ENCODE measurements at regions not wholly inside any gene's neighbourhood (a gene's known extent, or its start where the extent isn't known, plus 50 kb on each side); places are given as distances from the start of the nearest gene placed in this dataset.

DNA sequence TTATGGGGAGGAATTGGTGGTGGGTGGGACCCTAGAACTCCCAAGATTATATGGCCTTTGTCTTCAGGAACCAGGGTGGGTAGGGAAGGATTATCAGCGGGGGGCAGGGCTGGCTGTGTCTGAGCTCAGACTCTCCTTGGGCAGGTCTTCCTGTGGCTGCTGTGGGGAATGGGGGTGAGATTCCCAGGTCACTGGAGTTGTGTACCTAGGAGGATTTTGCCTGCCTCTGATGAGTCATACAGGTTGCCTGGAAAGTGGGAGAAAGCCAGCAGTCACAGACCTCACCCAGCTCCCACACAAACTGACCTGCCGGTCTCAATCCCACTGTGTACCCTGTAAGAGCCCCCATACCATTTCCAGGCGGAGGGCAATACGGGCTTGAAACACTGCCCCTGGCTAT is 209.9 kb upstream of the CNTN3 start:
- Histone ChIP-seq H3K4me3 (IDR thresholded peaks at IDR 0.05; ENCODE audit: insufficient read depth, low read depth, low read length) (no peak overlapping the region), H4K20me1 (ENCODE audit: insufficient read depth) (no peaks in the 10 kb centered on the region), H2AFZ (ENCODE audit: low read depth) (no peak overlapping the region), H3K27ac (no peak overlapping the region), H3K27me3 (ENCODE audit: insufficient read depth, low read depth) (no peaks in the 10 kb centered on the region), H3K9ac (no peak overlapping the region), H3K36me3 (ENCODE audit: insufficient read depth) (no peaks in the 10 kb centered on the region), H3K79me2 (ENCODE audit: insufficient read depth, low read depth) (no peaks in the 10 kb centered on the region), H3K4me1 (ENCODE audit: low read depth, poor library complexity, severe bottlenecking) (no peaks in the 10 kb centered on the region), H3K4me2 (no peak overlapping the region)
- TF ChIP-seq, protein P1, sequence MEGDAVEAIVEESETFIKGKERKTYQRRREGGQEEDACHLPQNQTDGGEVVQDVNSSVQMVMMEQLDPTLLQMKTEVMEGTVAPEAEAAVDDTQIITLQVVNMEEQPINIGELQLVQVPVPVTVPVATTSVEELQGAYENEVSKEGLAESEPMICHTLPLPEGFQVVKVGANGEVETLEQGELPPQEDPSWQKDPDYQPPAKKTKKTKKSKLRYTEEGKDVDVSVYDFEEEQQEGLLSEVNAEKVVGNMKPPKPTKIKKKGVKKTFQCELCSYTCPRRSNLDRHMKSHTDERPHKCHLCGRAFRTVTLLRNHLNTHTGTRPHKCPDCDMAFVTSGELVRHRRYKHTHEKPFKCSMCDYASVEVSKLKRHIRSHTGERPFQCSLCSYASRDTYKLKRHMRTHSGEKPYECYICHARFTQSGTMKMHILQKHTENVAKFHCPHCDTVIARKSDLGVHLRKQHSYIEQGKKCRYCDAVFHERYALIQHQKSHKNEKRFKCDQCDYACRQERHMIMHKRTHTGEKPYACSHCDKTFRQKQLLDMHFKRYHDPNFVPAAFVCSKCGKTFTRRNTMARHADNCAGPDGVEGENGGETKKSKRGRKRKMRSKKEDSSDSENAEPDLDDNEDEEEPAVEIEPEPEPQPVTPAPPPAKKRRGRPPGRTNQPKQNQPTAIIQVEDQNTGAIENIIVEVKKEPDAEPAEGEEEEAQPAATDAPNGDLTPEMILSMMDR (conservative IDR thresholded peaks at IDR 0.05; ENCODE audit: low read depth, low read length) = no peak

DNA sequence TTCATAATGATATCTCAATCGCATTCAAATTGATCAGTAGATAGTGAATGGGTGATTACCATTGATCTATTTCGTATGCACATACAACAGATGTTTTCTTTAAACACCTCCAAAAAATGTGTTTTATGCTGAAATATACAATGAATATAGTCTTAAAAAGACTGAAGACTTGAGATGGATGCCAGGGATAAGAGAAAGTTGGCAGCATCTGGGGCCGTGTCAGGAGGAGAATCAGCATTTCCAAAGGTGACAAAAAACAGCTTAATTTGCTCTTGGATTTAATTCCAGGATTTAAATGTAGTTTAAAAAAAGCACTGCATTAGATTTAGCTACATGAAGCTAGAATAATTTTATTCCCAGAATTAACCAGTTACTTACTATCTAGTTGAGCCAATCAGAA is 199.7 kb upstream of the CNTN3 start:
- no peak overlapping the region for H3K4me2 ChIP-seq
- no peak overlapping the region for H3K9ac ChIP-seq
- H3K27me3 ChIP-seq (ENCODE audit: insufficient read depth, low read depth) = no peaks in the 10 kb centered on the region
- no peak overlapping the region for H2AFZ ChIP-seq (ENCODE audit: low read depth)
- H3K4me1 ChIP-seq (ENCODE audit: low read depth, poor library complexity, severe bottlenecking) = no peaks in the 10 kb centered on the region
- H3K4me3 ChIP-seq (IDR thresholded peaks at IDR 0.05; ENCODE audit: insufficient read depth, low read depth, low read length) = no peak overlapping the region
- H3K79me2 ChIP-seq (ENCODE audit: insufficient read depth, low read depth) = no peaks in the 10 kb centered on the region
- H3K36me3 ChIP-seq (ENCODE audit: insufficient read depth) = no peaks in the 10 kb centered on the region
- H4K20me1 ChIP-seq (ENCODE audit: insufficient read depth) = no peaks in the 10 kb centered on the region
- no peak overlapping the region for H3K27ac ChIP-seq
- TF ChIP-seq, protein P1 (conservative IDR thresholded peaks at IDR 0.05; ENCODE audit: low read depth, low read length) = no peak

DNA sequence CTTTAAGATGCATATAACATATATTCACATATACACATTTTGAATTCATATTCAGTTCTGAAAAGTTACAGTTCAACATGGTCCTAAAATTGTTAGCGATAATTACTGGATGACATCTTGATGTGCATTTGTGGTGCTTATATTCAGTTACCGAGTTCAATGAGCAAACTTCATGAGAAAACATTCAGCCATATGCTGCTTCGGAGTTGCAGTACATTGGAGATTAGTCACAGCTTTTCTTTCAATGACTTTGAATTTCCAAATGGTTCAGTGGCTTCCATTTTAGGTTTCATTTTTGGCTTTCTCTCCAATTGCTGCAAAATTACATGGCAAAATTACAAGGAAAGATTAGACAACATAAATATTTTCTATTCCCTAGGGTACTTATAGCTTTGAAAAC is 198.3 kb upstream of the CNTN3 start:
- H3K27me3 ChIP-seq (ENCODE audit: insufficient read depth, low read depth) = no peaks in the 10 kb centered on the region
- no peaks in the 10 kb centered on the region for H3K79me2 ChIP-seq (ENCODE audit: insufficient read depth, low read depth)
- TF ChIP-seq, protein P1 (conservative IDR thresholded peaks at IDR 0.05; ENCODE audit: low read depth, low read length) = no peak
- no peak overlapping the region for H3K27ac ChIP-seq
- no peaks in the 10 kb centered on the region for H3K36me3 ChIP-seq (ENCODE audit: insufficient read depth)
- H4K20me1 ChIP-seq (ENCODE audit: insufficient read depth) = no peaks in the 10 kb centered on the region
- H3K4me1 ChIP-seq (ENCODE audit: low read depth, poor library complexity, severe bottlenecking) = no peaks in the 10 kb centered on the region
- no peak overlapping the region for H3K9ac ChIP-seq
- H3K4me2 ChIP-seq = no peak overlapping the region
- H2AFZ ChIP-seq (ENCODE audit: low read depth) = no peak overlapping the region
- no peak overlapping the region for H3K4me3 ChIP-seq (IDR thresholded peaks at IDR 0.05; ENCODE audit: insufficient read depth, low read depth, low read length)

DNA sequence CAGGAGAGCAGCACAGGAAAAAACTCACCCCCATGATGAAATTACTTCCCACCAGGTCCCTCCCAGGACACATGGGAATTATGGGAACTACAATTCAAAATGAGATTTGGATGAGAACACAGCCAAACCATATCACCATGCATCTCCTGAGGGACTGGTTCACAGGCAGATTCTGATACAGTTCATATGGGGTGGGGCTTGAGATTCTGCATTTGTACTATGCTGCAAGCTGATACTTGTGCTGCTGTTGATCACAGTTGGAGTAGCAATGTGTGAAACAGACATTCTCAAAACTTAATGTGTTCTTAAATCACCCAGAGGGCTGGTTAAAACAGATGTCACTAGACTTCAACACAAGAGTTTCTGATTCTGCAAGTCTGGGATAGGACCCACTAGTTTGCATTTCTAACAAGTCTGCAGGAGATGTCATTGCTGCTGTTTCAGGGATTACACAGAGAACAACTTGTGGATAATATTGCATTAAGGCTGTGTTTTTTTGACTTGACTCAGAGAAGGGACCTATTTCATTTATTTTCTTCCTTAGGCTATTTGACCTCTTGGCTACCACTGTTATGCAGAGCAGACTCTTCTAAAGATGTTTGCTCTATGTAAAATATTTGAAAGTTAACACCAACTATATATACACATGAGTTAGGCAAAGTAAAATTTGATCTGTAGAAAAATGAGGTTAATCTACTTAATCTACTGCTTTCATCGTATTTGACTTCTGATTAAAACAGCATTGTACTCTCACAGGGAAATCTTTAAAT is 194.2 kb upstream of the CNTN3 start:
- TF ChIP-seq, protein P1 (conservative IDR thresholded peaks at IDR 0.05; ENCODE audit: low read depth, low read length) = no peak
- no peak overlapping the region for H3K4me3 ChIP-seq (IDR thresholded peaks at IDR 0.05; ENCODE audit: insufficient read depth, low read depth, low read length)
- H3K36me3 ChIP-seq (ENCODE audit: insufficient read depth) = no peaks in the 10 kb centered on the region
- H3K27me3 ChIP-seq (ENCODE audit: insufficient read depth, low read depth) = no peaks in the 10 kb centered on the region
- no peaks in the 10 kb centered on the region for H3K4me1 ChIP-seq (ENCODE audit: low read depth, poor library complexity, severe bottlenecking)
- no peak overlapping the region for H3K9ac ChIP-seq
- H2AFZ ChIP-seq (ENCODE audit: low read depth) = no peak overlapping the region
- no peak overlapping the region for H3K27ac ChIP-seq
- H3K4me2 ChIP-seq = no peak overlapping the region
- no peaks in the 10 kb centered on the region for H4K20me1 ChIP-seq (ENCODE audit: insufficient read depth)
- no peaks in the 10 kb centered on the region for H3K79me2 ChIP-seq (ENCODE audit: insufficient read depth, low read depth)
